Ectodermal cell (in vitro differentiated cells): ENCODE measurements at regions not wholly inside any gene's neighbourhood (a gene's known extent, or its start where the extent isn't known, plus 50 kb on each side); places are given as distances from the start of the nearest gene placed in this dataset.

Experiments
- H3K27ac ChIP-seq: 2 replicates; pipeline ENCODE4 v1.7.0; 2013; ENCODE audit warnings: mild to moderate bottlenecking, low read depth, low read length; ENCODE audit not compliant: insufficient read depth, poor library complexity, severe bottlenecking
- H3K27me3 ChIP-seq: 2 replicates; pipeline ENCODE4 v1.7.0; 2013; ENCODE audit warnings: mild to moderate bottlenecking, low read length; ENCODE audit not compliant: insufficient read depth, control insufficient read depth, poor library complexity, severe bottlenecking
- H3K36me3 ChIP-seq: one replicate; pipeline ENCODE4 v1.7.0; 2013; ENCODE audit warnings: low read length; ENCODE audit not compliant: control insufficient read depth, insufficient read depth
- H3K4me1 ChIP-seq: one replicate; pipeline ENCODE4 v1.7.0; 2013; ENCODE audit warnings: low read length; ENCODE audit not compliant: control insufficient read depth, insufficient read depth
- H3K4me3 ChIP-seq: 2 replicates; pipeline ENCODE4 v1.7.0; 2013; ENCODE audit warnings: low read depth, low read length, control low read depth; ENCODE audit not compliant: insufficient read depth
- H3K9me3 ChIP-seq: 2 replicates; pipeline ENCODE4 v1.7.0; 2013; ENCODE audit warnings: mild to moderate bottlenecking, low read length, moderate library complexity; ENCODE audit not compliant: control insufficient read depth
- WGBS, 2 experiments: methylation state at CpG; one replicate each; pipeline ENCODE4 v1.1.7; 2013; ENCODE audit warnings: missing lambda C conversion rate in 2 of 2; 5-methylcytosine and 5-hydroxymethylcytosine counted together

- Histone ChIP-seq H3K27me3 (no peaks in the 10 kb centered on the region), H3K9me3 (no peaks in the 10 kb centered on the region), H3K36me3 (no peaks in the 10 kb centered on the region), H3K27ac (no peak overlapping the region), H3K4me1 (no peaks in the 10 kb centered on the region), H3K4me3 (no peak overlapping the region)
- WGBS, 2 experiments, result 92 to 96% methylated on average over 4 to 6 of the region's 6 CpGs
These were observed 111.7 kb upstream of the NEDD9 start for GRCh38 chr6:11343963-11344723.

GRCh38 chr6:11341867-11342266 lies 109.4 kb upstream of the NEDD9 start:
- Histone ChIP-seq H3K4me3 (no peak overlapping the region), H3K9me3 (no peaks in the 10 kb centered on the region), H3K36me3 (no peaks in the 10 kb centered on the region), H3K27ac (no peak overlapping the region), H3K4me1 (no peaks in the 10 kb centered on the region), H3K27me3 (no peaks in the 10 kb centered on the region)
- WGBS, 2 experiments, result 98 to 100% methylated on average over 2 of the region's 2 CpGs

GRCh38 chr6:11341303-11341702 lies 108.8 kb upstream of the NEDD9 start:
- Histone ChIP-seq H3K27ac (no peak overlapping the region), H3K36me3 (no peaks in the 10 kb centered on the region), H3K9me3 (no peaks in the 10 kb centered on the region), H3K27me3 (no peaks in the 10 kb centered on the region), H3K4me3 (no peak overlapping the region), H3K4me1 (no peaks in the 10 kb centered on the region)
- WGBS, 2 experiments, result 90 to 94% methylated on average over 3 of the region's 3 CpGs

GRCh38 chr6:11339380-11339779 lies 106.9 kb upstream of the NEDD9 start:
- no peaks in the 10 kb centered on the region for H3K4me1 ChIP-seq
- no peaks in the 10 kb centered on the region for H3K27me3 ChIP-seq
- no peaks in the 10 kb centered on the region for H3K9me3 ChIP-seq
- 97 to 100% methylated on average over 1 of the region's 1 CpG for WGBS, 2 experiments
- H3K27ac ChIP-seq, result no peak overlapping the region
- H3K4me3 ChIP-seq, result no peak overlapping the region
- H3K36me3 ChIP-seq, result no peaks in the 10 kb centered on the region

- H3K36me3 ChIP-seq, result no peaks in the 10 kb centered on the region
- H3K4me3 ChIP-seq, result no peak overlapping the region
- no peaks in the 10 kb centered on the region for H3K9me3 ChIP-seq
- 94 to 96% methylated on average over 5 of the region's 5 CpGs for WGBS, 2 experiments
- no peaks in the 10 kb centered on the region for H3K4me1 ChIP-seq
- H3K27ac ChIP-seq, result no peak overlapping the region
- H3K27me3 ChIP-seq, result no peaks in the 10 kb centered on the region
These were observed 104.8 kb upstream of the NEDD9 start for GRCh38 chr6:11337306-11337705.

- WGBS, 2 experiments, result 93 to 95% methylated on average over 3 to 5 of the region's 5 CpGs
- Histone ChIP-seq H3K4me1 (no peaks in the 10 kb centered on the region), H3K27me3 (no peaks in the 10 kb centered on the region), H3K36me3 (no peaks in the 10 kb centered on the region), H3K9me3 (no peaks in the 10 kb centered on the region), H3K27ac (no peak overlapping the region), H3K4me3 (no peak overlapping the region)
These were observed 103.4 kb upstream of the NEDD9 start for GRCh38 chr6:11335826-11336225.

- 88 to 90% methylated on average over 6 of the region's 6 CpGs for WGBS, 2 experiments
- no peaks in the 10 kb centered on the region for H3K36me3 ChIP-seq
- no peak overlapping the region for H3K4me3 ChIP-seq
- H3K9me3 ChIP-seq, result no peaks in the 10 kb centered on the region
- H3K4me1 ChIP-seq, result no peaks in the 10 kb centered on the region
- no peak overlapping the region for H3K27ac ChIP-seq
- no peaks in the 10 kb centered on the region for H3K27me3 ChIP-seq
These were observed 100.8 kb upstream of the NEDD9 start for GRCh38 chr6:11333132-11333849.

GRCh38 chr6:11332463-11332862 lies 100.0 kb upstream of the NEDD9 start:
- H3K9me3 ChIP-seq, result no peaks in the 10 kb centered on the region
- H3K27ac ChIP-seq, result no peak overlapping the region
- no peak overlapping the region for H3K4me3 ChIP-seq
- no peaks in the 10 kb centered on the region for H3K27me3 ChIP-seq
- no peaks in the 10 kb centered on the region for H3K36me3 ChIP-seq
- WGBS, 2 experiments, result 95 to 97% methylated on average over 7 of the region's 7 CpGs
- no peaks in the 10 kb centered on the region for H3K4me1 ChIP-seq

GRCh38 chr6:11331111-11331510 lies 98.6 kb upstream of the NEDD9 start:
- H3K27me3 ChIP-seq, result no peaks in the 10 kb centered on the region
- no peaks in the 10 kb centered on the region for H3K9me3 ChIP-seq
- no peaks in the 10 kb centered on the region for H3K4me1 ChIP-seq
- H3K4me3 ChIP-seq, result no peak overlapping the region
- H3K36me3 ChIP-seq, result no peaks in the 10 kb centered on the region
- WGBS, 2 experiments, result 96 to 97% methylated on average over 5 of the region's 5 CpGs
- H3K27ac ChIP-seq, result no peak overlapping the region

- H3K4me1 ChIP-seq, result no peaks in the 10 kb centered on the region
- 84% methylated on average over 3 of the region's 3 CpGs for WGBS, 2 experiments
- H3K27ac ChIP-seq, result no peak overlapping the region
- H3K4me3 ChIP-seq, result no peak overlapping the region
- H3K9me3 ChIP-seq, result no peaks in the 10 kb centered on the region
- no peaks in the 10 kb centered on the region for H3K36me3 ChIP-seq
- H3K27me3 ChIP-seq, result no peaks in the 10 kb centered on the region
These were observed 97.9 kb upstream of the NEDD9 start for GRCh38 chr6:11330413-11330760.
